Kidney epithelial cell (primary cell): ENCODE measurements at regions not wholly inside any gene's neighbourhood (a gene's known extent, or its start where the extent isn't known, plus 50 kb on each side); places are given as distances from the start of the nearest gene placed in this dataset.

Experiments
- DNase-seq: peaks from one replicate; pipeline ENCODE4 v3.0.0-alpha.2; 2010; ENCODE audit warnings: low read depth
- H3K27me3 ChIP-seq: 2 replicates; pipeline ENCODE4 v1.6.0; 2011; ENCODE audit warnings: low read length; ENCODE audit not compliant: control insufficient read depth, insufficient read depth
- H3K36me3 ChIP-seq: 2 replicates; pipeline ENCODE4 v1.5.1; 2011; ENCODE audit warnings: low read length; ENCODE audit not compliant: control insufficient read depth, insufficient read depth
- H3K4me3 ChIP-seq: 2 replicates; pipeline ENCODE4 v1.5.1; 2011; ENCODE audit warnings: low read depth, mild to moderate bottlenecking, control low read depth, low read length
- TF ChIP-seq, protein P1 (sequence below): IDR thresholded peaks from 2 replicates; pipeline ENCODE4 v1.5.1; 2011; ENCODE audit warnings: mild to moderate bottlenecking, moderate library complexity, low read length, control low read depth, inconsistent platforms; ENCODE audit not compliant: insufficient read depth, poor library complexity, severe bottlenecking

DNA sequence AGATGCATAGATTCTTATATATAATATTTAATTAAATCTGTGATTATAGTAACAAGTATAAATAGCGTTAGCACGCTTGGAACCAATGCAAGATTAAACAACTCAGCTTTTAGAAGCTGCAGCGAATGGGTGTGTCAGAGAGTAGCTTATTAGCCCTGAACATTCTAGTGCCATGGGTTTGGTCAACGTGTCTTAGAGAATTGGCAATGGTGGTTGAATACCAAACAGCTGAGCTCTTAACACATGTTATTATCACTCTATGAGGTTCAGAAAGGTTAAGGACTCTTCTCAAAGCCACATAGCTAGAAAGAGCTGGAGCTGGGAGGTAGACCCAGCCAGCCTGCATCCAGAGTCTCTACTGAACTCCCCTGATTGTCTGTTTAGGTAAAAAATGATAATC, 284.2 kb upstream of the CHD6 start:
- no peaks in the 10 kb centered on the region for H3K27me3 ChIP-seq
- no peak for DNase-seq
- TF ChIP-seq, protein P1, sequence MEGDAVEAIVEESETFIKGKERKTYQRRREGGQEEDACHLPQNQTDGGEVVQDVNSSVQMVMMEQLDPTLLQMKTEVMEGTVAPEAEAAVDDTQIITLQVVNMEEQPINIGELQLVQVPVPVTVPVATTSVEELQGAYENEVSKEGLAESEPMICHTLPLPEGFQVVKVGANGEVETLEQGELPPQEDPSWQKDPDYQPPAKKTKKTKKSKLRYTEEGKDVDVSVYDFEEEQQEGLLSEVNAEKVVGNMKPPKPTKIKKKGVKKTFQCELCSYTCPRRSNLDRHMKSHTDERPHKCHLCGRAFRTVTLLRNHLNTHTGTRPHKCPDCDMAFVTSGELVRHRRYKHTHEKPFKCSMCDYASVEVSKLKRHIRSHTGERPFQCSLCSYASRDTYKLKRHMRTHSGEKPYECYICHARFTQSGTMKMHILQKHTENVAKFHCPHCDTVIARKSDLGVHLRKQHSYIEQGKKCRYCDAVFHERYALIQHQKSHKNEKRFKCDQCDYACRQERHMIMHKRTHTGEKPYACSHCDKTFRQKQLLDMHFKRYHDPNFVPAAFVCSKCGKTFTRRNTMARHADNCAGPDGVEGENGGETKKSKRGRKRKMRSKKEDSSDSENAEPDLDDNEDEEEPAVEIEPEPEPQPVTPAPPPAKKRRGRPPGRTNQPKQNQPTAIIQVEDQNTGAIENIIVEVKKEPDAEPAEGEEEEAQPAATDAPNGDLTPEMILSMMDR = no peak
- no peak overlapping the region for H3K4me3 ChIP-seq
- H3K36me3 ChIP-seq = no peaks in the 10 kb centered on the region

DNA sequence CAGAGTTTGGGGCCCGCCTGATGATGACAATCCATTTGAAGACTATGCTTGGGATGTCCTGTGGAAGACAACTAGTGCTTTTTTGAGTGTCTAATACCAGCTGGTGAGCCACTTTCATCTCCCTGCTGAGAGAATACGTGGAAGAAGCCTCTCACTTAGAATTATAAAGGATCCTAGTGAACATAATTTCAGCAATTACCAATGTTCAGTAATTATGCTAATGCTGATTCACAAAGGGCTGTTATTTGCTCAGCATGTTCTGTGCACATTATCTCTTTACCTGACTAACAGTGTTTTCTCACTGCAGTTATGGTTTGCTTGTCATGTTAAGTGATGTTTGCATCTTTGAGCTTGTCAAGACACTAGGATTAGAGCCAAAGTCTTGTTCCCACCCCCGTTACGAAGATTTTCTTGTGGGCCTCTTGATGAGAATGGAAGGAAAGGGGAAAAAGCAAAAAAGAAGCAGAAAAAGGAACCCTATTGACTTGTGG, 282.1 kb upstream of the CHD6 start:
- Histone ChIP-seq H3K4me3 (no peak overlapping the region), H3K36me3 (no peaks in the 10 kb centered on the region), H3K27me3 (no peaks in the 10 kb centered on the region)
- TF ChIP-seq, protein P1 = no peak
- DNase-seq = no peak

DNA sequence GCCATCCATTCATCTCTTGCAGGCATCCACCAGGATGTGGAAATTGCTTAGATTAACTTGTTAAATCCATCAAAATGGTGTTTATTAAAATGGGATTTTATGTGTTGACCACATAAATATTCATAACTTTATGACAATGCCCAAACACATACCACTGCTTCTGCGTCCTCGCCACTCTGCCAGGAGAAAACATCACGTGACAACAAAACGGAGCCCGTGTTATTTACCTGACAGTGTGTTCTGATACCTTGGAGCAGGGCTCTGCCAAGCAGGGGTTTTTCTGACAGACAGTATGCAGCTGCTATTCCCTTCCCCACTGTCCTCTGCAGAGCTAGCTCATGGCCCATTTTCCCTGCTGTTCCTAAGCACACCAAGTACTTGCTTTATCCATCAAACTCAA, 279.5 kb upstream of the CHD6 start:
- no peaks in the 10 kb centered on the region for H3K27me3 ChIP-seq
- no peaks in the 10 kb centered on the region for H3K36me3 ChIP-seq
- TF ChIP-seq, protein P1 = no peak
- no peak overlapping the region for H3K4me3 ChIP-seq
- DNase-seq = no peak

DNA sequence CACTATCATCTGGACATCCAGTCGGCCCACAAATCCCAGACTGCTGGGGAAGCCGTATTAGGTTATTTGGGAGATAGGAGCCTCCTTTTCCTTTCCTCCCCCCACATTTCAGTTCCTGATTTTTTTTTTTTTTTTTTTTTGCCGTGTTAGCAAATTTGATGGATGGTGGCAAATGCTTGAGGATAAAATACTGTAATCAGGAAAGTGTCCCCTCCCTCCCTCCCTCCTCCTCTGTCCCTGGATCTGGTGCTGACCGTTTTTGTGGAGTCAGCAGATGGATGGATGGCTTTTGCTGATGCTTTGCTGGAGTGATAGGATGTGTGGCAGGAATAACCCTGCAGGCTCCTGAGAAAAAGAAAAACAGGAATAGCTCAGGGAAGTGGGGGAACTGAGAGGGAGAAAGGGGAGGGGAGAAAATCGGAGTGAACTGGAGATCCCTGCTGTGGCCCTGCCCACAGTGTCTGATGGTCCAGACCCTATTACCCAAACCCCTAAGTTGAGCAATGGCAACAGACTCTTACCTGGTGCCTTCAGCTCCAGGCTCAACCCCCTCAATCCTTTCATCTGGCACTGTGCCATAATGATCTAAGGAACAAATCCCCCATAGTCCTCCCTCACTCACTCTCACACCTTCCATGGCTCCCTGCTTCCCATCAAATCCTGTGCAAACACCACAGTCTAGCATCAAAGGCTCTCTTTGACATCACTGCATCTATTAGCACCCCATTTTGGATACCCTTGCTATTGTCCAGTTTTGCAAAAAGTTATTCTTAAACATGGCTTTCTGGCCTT, 277.3 kb upstream of the CHD6 start:
- DNase-seq = no peak
- TF ChIP-seq, protein P1 = no peak
- no peaks in the 10 kb centered on the region for H3K36me3 ChIP-seq

DNA sequence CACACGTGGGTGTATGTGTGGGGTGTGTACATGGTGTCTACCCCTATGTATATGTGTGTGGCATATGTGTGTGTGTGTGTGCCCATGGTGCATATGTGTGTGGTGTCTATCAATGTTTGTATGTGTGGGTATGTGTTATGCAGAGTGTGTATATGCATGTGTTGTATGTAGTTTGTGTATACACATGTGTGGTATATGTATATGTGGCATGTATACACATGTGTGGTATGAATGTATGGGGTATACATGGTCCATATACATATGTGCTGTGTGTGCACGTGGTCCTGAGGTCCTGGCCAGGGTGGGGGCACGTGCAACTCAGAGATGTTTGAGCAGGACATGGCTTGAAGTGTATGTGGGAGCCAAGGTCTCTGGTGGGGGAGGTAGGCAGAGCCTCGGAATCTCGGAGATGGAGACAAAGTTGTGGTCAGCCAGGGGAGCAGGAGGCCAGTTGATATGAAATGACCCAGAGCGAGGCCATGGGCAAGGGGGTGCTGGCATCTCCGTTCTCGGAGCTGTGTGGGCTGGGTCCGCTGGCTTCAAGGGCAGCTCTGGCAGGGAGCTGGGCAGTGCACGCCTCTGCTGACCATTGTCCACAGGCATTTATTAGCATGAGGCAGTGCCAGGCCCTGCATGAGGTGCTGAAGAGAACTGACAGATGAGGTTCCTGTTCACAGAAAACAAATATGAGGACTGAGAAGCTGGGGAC, 276.2 kb upstream of the CHD6 start:
- no peak for DNase-seq
- TF ChIP-seq, protein P1 = no peak
- Histone ChIP-seq H3K27me3 (no peaks in the 10 kb centered on the region), H3K4me3 (no peak overlapping the region), H3K36me3 (no peaks in the 10 kb centered on the region)

More for the DNA sequence above, 277.3 kb upstream of the CHD6 start:
- H3K4me3 ChIP-seq = no peak overlapping the region
- H3K27me3 ChIP-seq = no peaks in the 10 kb centered on the region
